NCI-H526 treated with DMSO at 0.1 percent for 48 hours (cell line): ENCODE measurements at regions not wholly inside any gene's neighbourhood (a gene's known extent, or its start where the extent isn't known, plus 50 kb on each side); places are given as distances from the start of the nearest gene placed in this dataset.
A peak's percentile ranks its signal among the peaks of the same experiment; 100 is the strongest.

Source experiments
- DNase-seq: peaks from one replicate; lab custom pipeline; 2025; lab: John Stamatoyannopoulos, UW

- no peak for DNase-seq
Observed at GRCh38 chr10:118412932-118413331, 70.8 kb upstream of the FAM204A start.

DNA sequence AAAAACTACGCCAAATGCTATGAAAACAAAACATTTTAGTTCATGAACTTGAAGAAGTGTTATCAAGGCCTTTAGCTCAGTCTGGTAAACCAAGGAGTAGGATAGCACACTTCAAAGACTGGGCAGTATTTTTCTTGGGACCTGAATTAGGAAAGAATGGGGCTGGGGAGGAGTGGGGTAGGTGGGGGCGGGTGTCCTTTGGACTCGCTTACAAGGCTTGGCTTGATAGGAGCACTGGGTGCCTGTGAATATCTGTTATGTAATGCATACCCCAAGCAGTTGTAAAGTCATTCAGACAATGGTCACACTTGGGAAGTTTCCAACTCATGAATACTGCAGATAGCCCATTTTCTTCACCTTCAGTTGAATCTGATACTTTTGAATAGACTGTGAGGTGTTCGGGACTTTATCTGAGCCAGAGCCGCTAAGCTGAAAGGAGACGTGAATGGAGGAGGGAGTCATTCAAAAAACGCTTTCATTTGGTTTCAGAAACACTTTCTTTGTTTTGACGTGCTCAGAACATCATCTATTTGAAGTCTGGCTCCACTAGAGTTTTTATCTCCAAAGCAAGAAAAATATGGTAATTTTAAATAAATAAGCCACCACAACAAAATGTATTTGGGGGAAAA, 70.1 kb upstream of the FAM204A start:
- DNase-seq: no peak

DNA sequence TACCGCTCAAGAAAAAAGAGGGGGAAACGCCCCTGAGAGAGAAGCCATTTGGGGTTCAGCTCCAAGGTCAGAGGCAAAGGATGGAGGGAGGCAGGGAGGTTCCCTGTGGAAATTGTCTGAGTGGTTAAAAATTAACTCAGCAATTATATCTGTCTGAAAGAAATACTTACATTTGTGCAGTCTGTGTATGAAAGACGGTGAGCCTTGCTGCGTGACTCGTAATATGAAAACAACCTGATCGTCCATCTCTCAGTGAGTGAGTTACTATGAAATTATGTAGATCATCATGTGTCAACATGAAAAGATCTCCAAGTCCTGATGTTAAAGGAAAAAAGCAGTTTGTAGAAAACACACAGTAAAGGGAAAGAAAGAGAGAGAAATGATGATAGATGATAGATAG, 67.2 kb upstream of the FAM204A start:
- DNase-seq: no peak

DNA sequence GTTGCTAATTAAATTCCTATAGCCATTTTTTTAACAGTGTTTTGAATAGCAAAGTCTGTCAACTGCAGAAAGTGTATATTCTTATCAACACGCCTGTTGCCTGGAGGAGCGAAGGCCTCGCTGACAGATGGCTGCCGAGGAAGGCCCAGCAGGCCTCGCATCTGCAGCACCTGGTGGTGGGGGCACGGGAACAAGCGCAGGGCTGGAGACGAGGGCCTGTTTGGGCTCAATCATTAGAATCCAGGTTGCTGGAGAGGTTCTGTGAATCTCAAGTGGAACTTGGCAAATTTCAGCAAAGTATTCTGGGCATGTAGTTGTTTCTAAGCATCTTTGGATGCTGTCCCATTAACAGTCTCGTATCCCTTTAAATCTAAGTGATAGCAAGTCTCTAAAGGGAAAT, 66.1 kb upstream of the FAM204A start:
- DNase-seq: no peak

- no peak for DNase-seq
Observed at GRCh38 chr10:118407777-118408176, 65.7 kb upstream of the FAM204A start.

DNA sequence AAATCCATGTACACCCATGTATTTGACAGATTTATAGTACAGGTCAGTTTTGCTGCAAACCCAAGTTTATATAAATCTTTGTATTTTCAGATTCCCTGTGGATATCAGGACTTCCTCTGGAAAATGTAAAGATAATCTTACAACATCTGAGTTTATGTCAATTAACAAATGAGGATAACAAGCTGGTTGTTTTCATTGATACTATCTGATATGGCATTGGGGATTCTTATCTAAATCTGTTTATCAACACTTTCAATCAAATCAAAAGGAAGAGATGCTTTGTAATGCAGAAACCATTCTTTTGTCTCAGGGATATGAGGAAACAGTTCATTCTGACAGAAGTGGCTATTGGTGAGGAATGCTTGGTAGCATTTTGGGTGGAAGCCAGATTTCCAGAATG, 64.9 kb upstream of the FAM204A start:
- no peak for DNase-seq

DNA sequence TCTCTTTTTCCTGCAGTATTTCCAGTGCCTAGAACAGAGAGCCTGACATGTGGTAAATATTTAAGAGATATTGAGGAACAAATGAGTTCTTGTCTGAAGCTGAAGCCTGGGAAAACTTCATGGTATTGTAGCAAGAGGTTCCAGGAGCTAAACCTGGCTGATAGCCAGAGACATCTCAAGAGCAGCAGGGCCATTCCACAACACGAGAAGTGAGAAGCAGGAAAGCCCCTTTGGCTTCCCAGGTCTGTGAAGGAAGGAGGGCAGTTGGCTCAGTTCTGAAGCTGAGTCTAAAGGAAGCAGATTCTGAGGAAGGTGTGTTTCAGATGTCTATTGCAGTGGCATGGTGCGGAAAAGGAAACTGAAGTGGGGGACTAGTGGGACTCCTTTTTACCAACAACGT, 63.8 kb upstream of the FAM204A start:
- no peak for DNase-seq

DNA sequence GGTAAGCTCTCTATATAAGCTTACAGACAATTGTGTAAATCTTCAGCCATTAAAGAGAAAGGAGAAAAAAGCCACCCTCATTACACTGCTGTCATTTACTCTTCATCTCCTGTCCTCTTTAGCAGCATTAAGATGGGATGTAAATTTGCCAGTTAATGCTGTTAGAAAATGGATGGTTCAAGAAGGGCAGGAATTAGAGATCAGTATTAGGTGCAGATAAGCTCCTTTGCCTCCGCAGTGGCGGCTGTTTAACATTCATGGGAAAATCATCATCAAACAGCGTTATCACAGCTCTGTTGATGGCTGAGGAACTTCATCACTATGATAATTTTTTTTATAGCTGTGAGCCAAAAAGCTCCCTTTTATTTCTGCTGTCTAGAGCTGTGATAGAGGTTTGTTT, 61.8 kb upstream of the FAM204A start:
- no peak for DNase-seq

GRCh38 chr10:118401708-118402193, 59.6 kb upstream of the FAM204A start:
- no peak for DNase-seq

DNA sequence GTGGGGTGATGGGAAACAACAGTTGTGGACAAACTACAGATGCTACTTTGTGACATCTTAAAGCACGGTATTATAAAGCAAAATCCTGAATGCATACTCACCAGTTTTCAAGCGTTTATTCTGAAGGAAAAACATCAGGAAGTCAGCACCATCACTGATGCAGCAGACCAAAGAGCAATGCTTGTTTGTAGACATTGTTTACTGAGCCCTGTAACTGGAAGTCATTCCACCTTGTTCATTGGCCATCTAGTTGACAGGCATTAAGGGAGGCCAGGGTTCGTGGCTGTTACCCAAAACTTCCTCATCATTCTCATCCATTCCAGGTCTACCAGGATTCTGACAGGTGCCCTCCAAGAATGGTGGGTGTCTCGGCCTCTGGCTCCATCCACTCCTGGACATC, 55.3 kb upstream of the FAM204A start:
- no peak for DNase-seq

DNA sequence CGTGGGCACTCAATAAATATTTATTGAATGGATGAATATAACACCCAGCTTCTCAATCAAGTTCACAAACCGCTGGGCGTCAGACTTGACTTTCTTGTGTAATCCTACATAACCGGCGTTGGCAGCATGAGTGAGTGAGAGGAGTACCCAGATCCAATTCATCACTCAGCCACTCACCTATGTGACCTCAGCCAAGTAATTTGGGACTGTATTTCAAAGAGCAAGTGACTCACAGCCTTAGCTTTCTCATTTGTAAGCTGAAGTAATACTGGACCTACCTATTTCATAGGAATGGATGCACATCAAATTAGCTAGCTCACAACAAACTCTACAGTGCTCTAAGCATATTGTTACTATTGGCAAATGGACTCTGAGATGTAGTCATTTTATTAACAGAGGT, 53.8 kb upstream of the FAM204A start:
- DNase-seq: no peak

DNA sequence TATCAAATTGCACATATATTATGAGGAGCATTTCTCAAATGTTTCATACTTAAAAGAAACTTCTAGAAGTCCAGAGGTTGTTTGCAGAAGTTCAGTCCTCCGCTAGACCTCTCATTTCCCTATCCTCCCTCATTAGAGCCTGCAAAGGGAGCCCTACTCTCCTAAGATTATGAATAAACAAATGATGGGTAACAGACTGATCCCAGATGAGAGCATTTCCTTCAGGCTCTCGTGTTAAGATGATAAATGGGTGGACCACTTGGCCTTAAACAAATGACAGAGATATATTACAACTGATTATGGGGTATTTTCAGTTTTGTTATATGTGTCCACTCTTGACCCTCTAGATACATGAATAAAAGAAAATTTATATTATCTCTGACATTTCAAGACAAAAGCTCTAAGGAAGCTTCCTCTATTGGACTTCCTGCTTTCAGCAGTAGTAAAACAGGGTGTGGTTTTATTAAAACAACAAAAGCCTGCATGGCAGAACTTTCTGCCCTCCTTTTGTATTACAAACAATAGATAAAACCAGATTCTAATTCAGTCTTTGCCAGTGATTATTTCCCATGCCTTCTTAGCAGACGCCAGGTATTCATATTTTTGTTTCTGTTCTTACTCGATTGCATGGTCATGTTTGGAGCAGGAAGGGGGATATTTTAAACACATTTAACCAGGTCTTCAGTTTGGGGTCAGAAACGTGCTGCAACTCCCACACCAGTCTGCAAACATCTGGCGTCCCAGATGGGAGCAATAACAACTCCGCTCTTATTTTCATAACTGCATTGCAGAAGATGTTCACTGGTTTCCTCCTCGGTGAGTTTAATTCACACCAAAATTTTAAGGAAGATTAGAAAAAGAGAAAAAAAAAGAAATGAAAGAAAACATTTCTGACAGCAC, 52.4 kb upstream of the FAM204A start:
- peak; percentile 91 for DNase-seq

GRCh38 chr10:118392761-118393160, 50.6 kb upstream of the FAM204A start:
- no peak for DNase-seq
